ENCODE measurements at regions not wholly inside any gene's neighbourhood (a gene's known extent, or its start where the extent isn't known, plus 50 kb on each side); places are given as distances from the start of the nearest gene placed in this dataset.

GRCh38 chr4:71267244-71267643 is 71.6 kb upstream of the SLC4A4 start:
- H3K4me1 ChIP-seq (replicated peaks; ENCODE audit: insufficient read depth), result no peaks in the 10 kb centered on the region
- BruUV-seq (replicated peaks), result no TSS peak
- H3K4me2 ChIP-seq, result no peak overlapping the region
- H3K27ac ChIP-seq, result no peak overlapping the region
- no peaks in the 10 kb centered on the region for H3F3A ChIP-seq (ENCODE audit: insufficient read depth, low read depth)
- no peaks in the 10 kb centered on the region for H3K36me3 ChIP-seq (ENCODE audit: low read depth)
- intact Hi-C loops (cut with micrococcal nuclease; ENCODE audit: unreplicated experiment), result no loop called here
- H3K9me3 ChIP-seq (ENCODE audit: insufficient read depth, low read depth), result no peaks in the 10 kb centered on the region
- H3K27me3 ChIP-seq (ENCODE audit: insufficient read depth, low read depth), result no peaks in the 10 kb centered on the region
- no peaks in the 10 kb centered on the region for H3K79me2 ChIP-seq (ENCODE audit: low read depth)
- no peaks in the 10 kb centered on the region for H4K20me1 ChIP-seq (ENCODE audit: insufficient read depth)
- no peak overlapping the region for H2AFZ ChIP-seq
- no peaks in the 10 kb centered on the region for H3K9me2 ChIP-seq (ENCODE audit: insufficient read depth)
- H3K4me3 ChIP-seq, result no peak overlapping the region
- TF ChIP-seq, protein P1, sequence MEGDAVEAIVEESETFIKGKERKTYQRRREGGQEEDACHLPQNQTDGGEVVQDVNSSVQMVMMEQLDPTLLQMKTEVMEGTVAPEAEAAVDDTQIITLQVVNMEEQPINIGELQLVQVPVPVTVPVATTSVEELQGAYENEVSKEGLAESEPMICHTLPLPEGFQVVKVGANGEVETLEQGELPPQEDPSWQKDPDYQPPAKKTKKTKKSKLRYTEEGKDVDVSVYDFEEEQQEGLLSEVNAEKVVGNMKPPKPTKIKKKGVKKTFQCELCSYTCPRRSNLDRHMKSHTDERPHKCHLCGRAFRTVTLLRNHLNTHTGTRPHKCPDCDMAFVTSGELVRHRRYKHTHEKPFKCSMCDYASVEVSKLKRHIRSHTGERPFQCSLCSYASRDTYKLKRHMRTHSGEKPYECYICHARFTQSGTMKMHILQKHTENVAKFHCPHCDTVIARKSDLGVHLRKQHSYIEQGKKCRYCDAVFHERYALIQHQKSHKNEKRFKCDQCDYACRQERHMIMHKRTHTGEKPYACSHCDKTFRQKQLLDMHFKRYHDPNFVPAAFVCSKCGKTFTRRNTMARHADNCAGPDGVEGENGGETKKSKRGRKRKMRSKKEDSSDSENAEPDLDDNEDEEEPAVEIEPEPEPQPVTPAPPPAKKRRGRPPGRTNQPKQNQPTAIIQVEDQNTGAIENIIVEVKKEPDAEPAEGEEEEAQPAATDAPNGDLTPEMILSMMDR (conservative IDR thresholded peaks at IDR 0.05), result no peak
- no peak for TF ChIP-seq EZH2 (IDR thresholded peaks at IDR 0.05; ENCODE audit: low read depth)
- no peak for DNase-seq
- CTCF ChIA-PET, result no interaction called here
- POLR2A ChIA-PET (ENCODE audit: unreplicated experiment), result no interaction called here

- Histone ChIP-seq H4K20me1 (ENCODE audit: insufficient read depth) (no peaks in the 10 kb centered on the region), H3K27me3 (ENCODE audit: insufficient read depth, low read depth) (no peaks in the 10 kb centered on the region), H3K4me1 (replicated peaks; ENCODE audit: insufficient read depth) (no peaks in the 10 kb centered on the region), H3F3A (ENCODE audit: insufficient read depth, low read depth) (no peaks in the 10 kb centered on the region), H2AFZ (no peak overlapping the region), H3K79me2 (ENCODE audit: low read depth) (no peaks in the 10 kb centered on the region), H3K4me3 (no peak overlapping the region), H3K27ac (no peak overlapping the region), H3K36me3 (ENCODE audit: low read depth) (no peaks in the 10 kb centered on the region), H3K4me2 (no peak overlapping the region), H3K9me3 (ENCODE audit: insufficient read depth, low read depth) (no peaks in the 10 kb centered on the region), H3K9me2 (ENCODE audit: insufficient read depth) (no peaks in the 10 kb centered on the region)
- no peak for DNase-seq
- intact Hi-C loops (cut with micrococcal nuclease; ENCODE audit: unreplicated experiment), result no loop called here
- POLR2A ChIA-PET (ENCODE audit: unreplicated experiment), result no interaction called here
- CTCF ChIA-PET, result no interaction called here
- no TSS peak for BruUV-seq (replicated peaks)
- TF ChIP-seq, protein P1 (conservative IDR thresholded peaks at IDR 0.05), result no peak
These were observed 70.7 kb upstream of the SLC4A4 start for GRCh38 chr4:71268166-71268565.

DNA sequence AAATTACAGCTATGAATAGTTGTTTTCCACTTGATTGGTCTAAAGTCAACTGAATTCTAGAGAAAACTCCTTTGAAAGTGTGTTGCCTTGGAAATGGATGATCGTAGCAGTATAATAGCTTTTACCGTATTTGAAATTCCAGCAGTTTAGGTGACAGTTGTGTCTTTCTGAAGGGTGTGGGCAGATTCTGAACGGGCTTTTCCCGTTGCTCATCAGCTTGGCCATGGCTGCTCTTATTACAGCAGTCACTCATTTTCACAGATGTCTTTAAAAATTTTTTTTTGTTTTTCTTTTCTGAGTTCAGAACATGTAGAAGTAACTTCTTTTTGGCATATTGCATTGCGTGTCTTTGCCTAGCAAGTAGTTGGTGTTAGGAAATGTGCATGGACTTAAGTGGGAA is 69.6 kb upstream of the SLC4A4 start:
- H3K4me2 ChIP-seq, result no peak overlapping the region
- no peak for TF ChIP-seq EZH2 (IDR thresholded peaks at IDR 0.05; ENCODE audit: low read depth)
- TF ChIP-seq, protein P1 (conservative IDR thresholded peaks at IDR 0.05), result no peak
- H3K27ac ChIP-seq, result no peak overlapping the region
- no TSS peak for BruUV-seq (replicated peaks)
- H3K4me1 ChIP-seq (replicated peaks; ENCODE audit: insufficient read depth), result no peaks in the 10 kb centered on the region
- ChIA-PET CTCF (no interaction called here), POLR2A (ENCODE audit: unreplicated experiment) (no interaction called here)
- no peaks in the 10 kb centered on the region for H3K27me3 ChIP-seq (ENCODE audit: insufficient read depth, low read depth)
- no peaks in the 10 kb centered on the region for H3K79me2 ChIP-seq (ENCODE audit: low read depth)
- no peaks in the 10 kb centered on the region for H3K9me3 ChIP-seq (ENCODE audit: insufficient read depth, low read depth)
- H4K20me1 ChIP-seq (ENCODE audit: insufficient read depth), result no peaks in the 10 kb centered on the region
- H3F3A ChIP-seq (ENCODE audit: insufficient read depth, low read depth), result no peaks in the 10 kb centered on the region
- H3K9me2 ChIP-seq (ENCODE audit: insufficient read depth), result no peaks in the 10 kb centered on the region
- no peak overlapping the region for H3K4me3 ChIP-seq
- no peak overlapping the region for H2AFZ ChIP-seq
- DNase-seq, result no peak
- intact Hi-C loops (cut with micrococcal nuclease; ENCODE audit: unreplicated experiment), result no loop called here
- no peaks in the 10 kb centered on the region for H3K36me3 ChIP-seq (ENCODE audit: low read depth)

Data from PC-9 (cell line).